Vagina (tissue), 2 donors: ENCODE measurements at regions not wholly inside any gene's neighbourhood (a gene's known extent, or its start where the extent isn't known, plus 50 kb on each side); places are given as distances from the start of the nearest gene placed in this dataset.

Experiments
- POLR2A ChIP-seq, 2 donors: fragments of 450-650 bp; IDR thresholded peaks; one replicate each; pipeline ENCODE4 v1.6.1; 2017; ENCODE audit warnings: antibody characterized with exemption in 2 of 2, mild to moderate bottlenecking in 2 of 2, moderate library complexity in 2 of 2
- TF ChIP-seq, protein P1 (sequence below), 3 experiments: fragments of 450-650 bp in 2 of 3; fragments of 200-600 bp in 1 of 3; sonication (generic) in 1 of 3; IDR thresholded peaks; one replicate each; pipeline ENCODE4 v1.5.1; 2017 to 2019; ENCODE audit warnings: antibody characterized with exemption in 3 of 3, mild to moderate bottlenecking in 2 of 3, moderate library complexity in 2 of 3

DNA sequence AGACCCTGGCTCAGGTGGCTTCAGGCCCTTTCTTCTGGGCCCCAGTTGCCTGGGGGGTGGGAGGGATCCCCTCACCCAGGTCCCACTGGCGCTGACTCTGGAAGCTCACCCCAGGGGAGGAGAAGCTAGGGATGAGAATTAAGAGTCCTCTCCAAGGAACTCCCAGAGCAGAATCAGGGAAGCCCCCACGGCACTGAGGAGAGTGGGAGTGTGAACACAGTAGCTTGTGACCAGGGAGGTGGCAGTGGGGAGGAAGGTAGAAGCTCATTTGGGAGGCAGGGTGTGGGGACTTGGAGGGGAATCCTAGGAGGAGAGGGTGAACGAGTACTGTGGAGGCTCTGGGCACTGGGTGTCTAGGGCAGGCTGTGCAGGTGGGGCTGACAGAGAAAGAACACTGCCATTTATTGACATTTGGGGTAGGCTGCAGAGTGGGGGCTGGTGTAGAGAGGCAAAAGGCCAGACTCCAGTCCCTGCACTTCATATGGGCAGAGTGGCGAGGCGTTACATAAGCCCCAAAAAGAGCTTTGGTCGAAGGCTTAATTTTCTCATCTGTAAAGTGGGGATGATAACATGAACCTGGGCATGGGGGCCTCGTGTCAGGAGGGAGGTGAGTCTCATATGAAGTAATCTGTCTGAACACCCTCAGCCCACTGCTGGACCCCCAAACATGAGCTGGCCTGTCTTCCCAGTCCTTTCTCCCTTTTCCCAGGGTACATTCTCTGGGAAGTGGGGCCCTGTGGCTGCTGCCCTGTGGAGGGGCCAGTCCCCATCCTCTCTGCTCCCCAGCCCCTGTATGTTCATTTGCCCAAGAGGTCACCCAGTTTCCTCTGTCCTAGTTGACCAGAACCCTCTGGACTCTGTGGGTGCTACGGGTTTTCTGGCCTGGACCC, 80.5 kb downstream of the VEGFA start:
- TF ChIP-seq, protein P1, sequence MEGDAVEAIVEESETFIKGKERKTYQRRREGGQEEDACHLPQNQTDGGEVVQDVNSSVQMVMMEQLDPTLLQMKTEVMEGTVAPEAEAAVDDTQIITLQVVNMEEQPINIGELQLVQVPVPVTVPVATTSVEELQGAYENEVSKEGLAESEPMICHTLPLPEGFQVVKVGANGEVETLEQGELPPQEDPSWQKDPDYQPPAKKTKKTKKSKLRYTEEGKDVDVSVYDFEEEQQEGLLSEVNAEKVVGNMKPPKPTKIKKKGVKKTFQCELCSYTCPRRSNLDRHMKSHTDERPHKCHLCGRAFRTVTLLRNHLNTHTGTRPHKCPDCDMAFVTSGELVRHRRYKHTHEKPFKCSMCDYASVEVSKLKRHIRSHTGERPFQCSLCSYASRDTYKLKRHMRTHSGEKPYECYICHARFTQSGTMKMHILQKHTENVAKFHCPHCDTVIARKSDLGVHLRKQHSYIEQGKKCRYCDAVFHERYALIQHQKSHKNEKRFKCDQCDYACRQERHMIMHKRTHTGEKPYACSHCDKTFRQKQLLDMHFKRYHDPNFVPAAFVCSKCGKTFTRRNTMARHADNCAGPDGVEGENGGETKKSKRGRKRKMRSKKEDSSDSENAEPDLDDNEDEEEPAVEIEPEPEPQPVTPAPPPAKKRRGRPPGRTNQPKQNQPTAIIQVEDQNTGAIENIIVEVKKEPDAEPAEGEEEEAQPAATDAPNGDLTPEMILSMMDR (IDR thresholded peaks at IDR 0.05) = no peak
- no peak for TF ChIP-seq POLR2A (IDR thresholded peaks at IDR 0.05)
